ENCODE measurements at regions not wholly inside any gene's neighbourhood (a gene's known extent, or its start where the extent isn't known, plus 50 kb on each side); places are given as distances from the start of the nearest gene placed in this dataset.

DNA sequence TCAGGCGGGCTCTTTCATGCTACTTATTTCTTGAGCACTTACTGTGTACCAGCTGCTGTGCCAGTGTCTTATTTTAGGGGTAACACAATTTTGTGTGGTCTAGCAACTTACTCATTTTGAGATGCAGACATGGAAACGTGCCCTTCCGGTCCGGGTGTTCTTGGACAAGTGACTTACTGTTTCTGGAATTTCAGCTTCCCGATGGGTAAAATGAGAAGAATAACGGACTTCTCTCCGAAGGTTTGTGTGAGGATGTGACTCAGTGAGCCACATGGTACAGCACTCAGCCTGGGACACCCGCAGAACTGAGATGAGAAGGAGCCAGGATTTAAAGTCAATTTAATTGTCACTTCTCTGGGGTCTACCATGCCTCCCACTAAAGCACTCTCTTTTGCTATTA is 114.5 kb upstream of the SYT13 start:
- TF ChIP-seq RNF2 (IDR thresholded peaks at IDR 0.05; ENCODE audit: borderline replicate concordance, low read depth): no peak
- no peak for TF ChIP-seq EP300 (IDR thresholded peaks at IDR 0.05)
- TF ChIP-seq CHD2 (IDR thresholded peaks at IDR 0.05; ENCODE audit: low read length, partially characterized antibody): no peak
- TF ChIP-seq KDM1A (IDR thresholded peaks at IDR 0.05; ENCODE audit: low read depth): no peak
- TF ChIP-seq, protein P1, sequence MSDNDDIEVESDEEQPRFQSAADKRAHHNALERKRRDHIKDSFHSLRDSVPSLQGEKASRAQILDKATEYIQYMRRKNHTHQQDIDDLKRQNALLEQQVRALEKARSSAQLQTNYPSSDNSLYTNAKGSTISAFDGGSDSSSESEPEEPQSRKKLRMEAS (IDR thresholded peaks at IDR 0.05): no peak
- no peak for TF ChIP-seq POLR2A (IDR thresholded peaks at IDR 0.05; ENCODE audit: low read length)
- TF ChIP-seq, protein P2, sequence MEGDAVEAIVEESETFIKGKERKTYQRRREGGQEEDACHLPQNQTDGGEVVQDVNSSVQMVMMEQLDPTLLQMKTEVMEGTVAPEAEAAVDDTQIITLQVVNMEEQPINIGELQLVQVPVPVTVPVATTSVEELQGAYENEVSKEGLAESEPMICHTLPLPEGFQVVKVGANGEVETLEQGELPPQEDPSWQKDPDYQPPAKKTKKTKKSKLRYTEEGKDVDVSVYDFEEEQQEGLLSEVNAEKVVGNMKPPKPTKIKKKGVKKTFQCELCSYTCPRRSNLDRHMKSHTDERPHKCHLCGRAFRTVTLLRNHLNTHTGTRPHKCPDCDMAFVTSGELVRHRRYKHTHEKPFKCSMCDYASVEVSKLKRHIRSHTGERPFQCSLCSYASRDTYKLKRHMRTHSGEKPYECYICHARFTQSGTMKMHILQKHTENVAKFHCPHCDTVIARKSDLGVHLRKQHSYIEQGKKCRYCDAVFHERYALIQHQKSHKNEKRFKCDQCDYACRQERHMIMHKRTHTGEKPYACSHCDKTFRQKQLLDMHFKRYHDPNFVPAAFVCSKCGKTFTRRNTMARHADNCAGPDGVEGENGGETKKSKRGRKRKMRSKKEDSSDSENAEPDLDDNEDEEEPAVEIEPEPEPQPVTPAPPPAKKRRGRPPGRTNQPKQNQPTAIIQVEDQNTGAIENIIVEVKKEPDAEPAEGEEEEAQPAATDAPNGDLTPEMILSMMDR (IDR thresholded peaks at IDR 0.05): no peak
